ENCODE measurements at regions not wholly inside any gene's neighbourhood (a gene's known extent, or its start where the extent isn't known, plus 50 kb on each side); places are given as distances from the start of the nearest gene placed in this dataset.
"Not testable (repeated sequence)": the region's sequence is repeated elsewhere in the genome, so short reads cannot be mapped to it uniquely, and the experiment has no call there.

DNA sequence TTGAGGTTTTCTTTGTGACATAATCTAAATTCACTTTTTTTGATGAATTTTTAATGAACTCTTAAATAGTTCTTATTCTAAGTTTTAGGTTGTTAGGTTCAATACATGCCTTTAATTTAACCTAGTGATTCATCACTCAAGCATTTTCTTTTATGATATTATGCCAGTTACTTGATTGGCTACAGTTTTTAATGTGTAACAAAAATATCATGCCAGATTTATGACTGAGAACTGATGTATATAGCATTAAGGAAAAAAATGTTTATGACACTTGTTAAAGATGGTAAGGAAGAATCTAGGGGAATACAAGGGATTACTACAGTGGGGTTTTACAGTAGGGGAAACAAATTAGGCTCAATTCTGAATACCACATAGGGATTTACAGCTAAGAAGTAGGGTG is 103.1 kb downstream of the VGLL3 start:
- DNase-seq (no peak), ATAC-seq (no peak)
- ChIA-PET CTCF (no interaction called here), POLR2A (no interaction called here)
- no peak overlapping the region for H3K27ac ChIP-seq (ENCODE audit: low read depth, low read length)
- no peaks in the 10 kb centered on the region for H3K36me3 Mint-ChIP-seq
- H3K27me3 Mint-ChIP-seq: no peaks in the 10 kb centered on the region
- intact Hi-C loops (cut with micrococcal nuclease): no loop called here
- no peak overlapping the region for H3K27ac Mint-ChIP-seq
- no peak overlapping the region for H3K4me3 Mint-ChIP-seq
- H3K9me3 ChIP-seq (ENCODE audit: control insufficient read depth in 2 of 3, low read length in 3 of 3): no peaks in the 10 kb centered on the region
- H3K4me1 Mint-ChIP-seq: no peaks in the 10 kb centered on the region
- H3K36me3 ChIP-seq (ENCODE audit: control insufficient read depth in 2 of 3, insufficient read depth in 3 of 3, low read length in 3 of 3): no peaks in the 10 kb centered on the region
- no peaks in the 10 kb centered on the region for H3K27me3 ChIP-seq (ENCODE audit: control insufficient read depth in 2 of 2, insufficient read depth in 2 of 2, low read length in 2 of 2)
- H3K9me3 Mint-ChIP-seq: peaks cover 0 to 5% (median 0%) of the 10 kb centered on the region in 11 donors
- H3K4me3 ChIP-seq (ENCODE audit: low read length): no peak overlapping the region
- no peaks in the 10 kb centered on the region for H3K4me1 ChIP-seq (ENCODE audit: control insufficient read depth in 2 of 2, insufficient read depth in 2 of 2, low read length in 2 of 2)

DNA sequence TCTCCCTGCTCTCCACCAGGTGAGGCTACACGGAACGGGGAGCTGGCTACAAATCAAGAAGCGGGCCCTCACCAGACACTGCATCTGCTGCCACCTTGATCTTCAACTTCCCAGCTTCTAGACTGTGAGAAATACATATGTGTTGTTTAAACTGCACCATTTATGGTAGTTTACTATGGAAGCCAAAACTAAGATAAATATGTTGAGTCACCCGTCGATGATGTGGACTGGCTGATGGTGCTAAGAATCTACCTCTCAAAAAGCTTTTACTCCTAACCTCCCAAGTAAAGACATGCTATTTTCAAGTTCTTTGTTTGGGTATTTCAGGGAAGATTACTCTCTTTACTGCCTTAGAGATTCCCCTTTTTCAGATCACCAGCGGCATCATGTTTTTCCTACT is 110.9 kb downstream of the VGLL3 start:
- CTCF ChIA-PET: no interaction called here
- H3K36me3 ChIP-seq (ENCODE audit: control insufficient read depth in 2 of 3, insufficient read depth in 3 of 3, low read length in 3 of 3): no peaks in the 10 kb centered on the region
- H3K27me3 ChIP-seq (ENCODE audit: control insufficient read depth in 2 of 2, insufficient read depth in 2 of 2, low read length in 2 of 2): no peaks in the 10 kb centered on the region

DNA sequence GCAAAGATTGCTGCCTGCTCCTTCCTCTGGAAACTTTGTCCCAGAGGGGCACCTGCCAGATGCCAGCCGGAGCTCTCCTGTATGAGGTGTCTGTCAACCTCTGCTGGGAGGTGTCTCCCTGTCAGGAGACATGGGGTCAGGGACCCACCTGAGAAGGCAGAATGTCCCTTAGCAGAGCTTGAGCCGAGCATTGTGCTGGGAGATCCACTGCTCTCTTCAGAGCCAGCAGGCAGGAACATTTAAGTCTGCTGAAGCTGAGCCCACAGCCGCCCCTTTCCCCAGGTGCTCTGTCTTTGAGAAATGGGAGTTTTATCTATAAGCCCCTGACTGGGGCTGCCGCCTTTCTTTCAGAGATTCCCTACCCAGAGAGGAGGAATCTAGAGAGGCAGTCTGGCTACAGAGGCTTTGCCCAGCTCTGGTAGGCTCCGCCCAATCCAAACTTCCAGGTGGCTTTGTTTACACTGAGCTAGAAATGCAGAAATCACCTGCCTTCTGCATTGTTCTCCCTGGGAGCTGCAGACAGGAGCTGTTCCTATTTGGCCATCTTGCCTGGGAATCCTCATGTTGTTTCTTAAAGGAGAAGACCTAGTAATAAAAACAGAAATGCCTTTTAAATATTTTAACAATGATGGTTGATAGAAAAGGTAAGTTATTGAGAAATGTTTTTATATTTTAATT is 114.3 kb downstream of the VGLL3 start:
- H3K4me1 ChIP-seq (ENCODE audit: control insufficient read depth in 2 of 2, insufficient read depth in 2 of 2, low read length in 2 of 2); H3K27ac Mint-ChIP-seq; H3K27ac ChIP-seq (ENCODE audit: low read depth, low read length); DNase-seq; H3K36me3 Mint-ChIP-seq; H3K9me3 ChIP-seq (ENCODE audit: control insufficient read depth in 2 of 3, low read length in 3 of 3); H3K4me1 Mint-ChIP-seq; H3K27me3 ChIP-seq (ENCODE audit: control insufficient read depth in 2 of 2, insufficient read depth in 2 of 2, low read length in 2 of 2); intact Hi-C loops (cut with micrococcal nuclease); H3K27me3 Mint-ChIP-seq; H3K36me3 ChIP-seq (ENCODE audit: control insufficient read depth in 2 of 3, insufficient read depth in 3 of 3, low read length in 3 of 3); H3K4me3 ChIP-seq (ENCODE audit: low read length); ATAC-seq; POLR2A ChIA-PET; H3K4me3 Mint-ChIP-seq: not testable (repeated sequence)
- H3K9me3 Mint-ChIP-seq: peaks cover 0 to 14% (median 4%) of the 10 kb centered on the region in 11 donors
- CTCF ChIA-PET: interaction anchor here (0.6 kb wide), 1 partner anchor 116 kb away, joined by 3 read pairs; no protein-coding TSS in a partner anchor

More for the DNA sequence above, 110.9 kb downstream of the VGLL3 start:
- POLR2A ChIA-PET: no interaction called here
- Mint-ChIP-seq H3K27ac (no peak overlapping the region), H3K4me1 (no peaks in the 10 kb centered on the region), H3K4me3 (no peak overlapping the region), H3K27me3 (no peaks in the 10 kb centered on the region), H3K9me3 (peaks cover 0 to 8% (median 2%) of the 10 kb centered on the region in 11 donors), H3K36me3 (no peaks in the 10 kb centered on the region)
- DNase-seq (no peak), ATAC-seq (no peak)
- Histone ChIP-seq H3K4me1 (ENCODE audit: control insufficient read depth in 2 of 2, insufficient read depth in 2 of 2, low read length in 2 of 2) (no peaks in the 10 kb centered on the region), H3K27ac (ENCODE audit: low read depth, low read length) (no peak overlapping the region), H3K4me3 (ENCODE audit: low read length) (no peak overlapping the region), H3K9me3 (ENCODE audit: control insufficient read depth in 2 of 3, low read length in 3 of 3) (no peaks in the 10 kb centered on the region)
- intact Hi-C loops (cut with micrococcal nuclease): no loop called here

DNA sequence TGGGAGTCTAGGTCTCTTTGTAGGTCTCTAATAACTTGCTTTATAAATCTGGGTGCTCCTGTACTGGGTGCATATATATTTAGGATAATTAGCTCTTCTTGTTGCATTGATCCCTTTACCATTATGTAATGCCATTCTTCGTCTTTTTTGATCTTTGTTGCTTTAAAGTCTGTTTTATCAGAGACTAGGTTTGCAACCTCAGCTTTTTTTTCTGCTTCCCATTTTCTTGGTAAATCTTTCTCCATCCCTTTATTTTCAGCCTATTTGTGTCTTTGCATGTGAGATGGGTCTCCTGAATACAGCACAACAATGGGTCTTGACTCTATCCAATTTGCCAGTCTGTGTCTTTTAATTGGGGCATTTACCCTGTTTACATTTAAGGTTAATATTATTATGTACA is 116.2 kb downstream of the VGLL3 start:
- H3K27ac ChIP-seq (ENCODE audit: low read depth, low read length); H3K27me3 ChIP-seq (ENCODE audit: control insufficient read depth in 2 of 2, insufficient read depth in 2 of 2, low read length in 2 of 2); POLR2A ChIA-PET; intact Hi-C loops (cut with micrococcal nuclease); H3K4me3 ChIP-seq (ENCODE audit: low read length); H3K27me3 Mint-ChIP-seq; H3K9me3 ChIP-seq (ENCODE audit: control insufficient read depth in 2 of 3, low read length in 3 of 3); H3K27ac Mint-ChIP-seq; H3K4me1 Mint-ChIP-seq; ATAC-seq; H3K4me1 ChIP-seq (ENCODE audit: control insufficient read depth in 2 of 2, insufficient read depth in 2 of 2, low read length in 2 of 2); CTCF ChIA-PET; H3K4me3 Mint-ChIP-seq; DNase-seq; H3K36me3 ChIP-seq (ENCODE audit: control insufficient read depth in 2 of 3, insufficient read depth in 3 of 3, low read length in 3 of 3); H3K36me3 Mint-ChIP-seq: not testable (repeated sequence)
- H3K9me3 Mint-ChIP-seq: peaks cover 0 to 11% (median 4%) of the 10 kb centered on the region in 11 donors

DNA sequence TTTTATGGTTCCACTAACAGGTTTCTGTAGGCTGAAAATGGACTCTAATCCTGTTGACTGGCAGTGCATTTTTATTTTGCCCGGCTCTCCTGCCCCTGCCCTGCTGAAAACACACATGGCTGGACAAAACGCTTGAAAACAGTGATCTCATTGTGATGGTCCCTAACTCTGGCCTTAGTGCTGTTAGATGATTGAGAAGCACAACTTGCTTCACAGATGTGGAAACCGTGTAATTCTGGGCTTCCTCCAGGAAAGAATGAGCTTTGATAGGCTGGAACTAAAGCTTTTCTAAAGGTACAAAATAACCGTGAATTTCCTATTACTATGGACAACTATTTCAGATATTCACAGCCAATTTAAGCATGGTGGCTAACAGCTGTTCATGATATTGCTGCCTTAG is 121.4 kb downstream of the VGLL3 start:
- peaks cover 0 to 9% (median 4%) of the 10 kb centered on the region in 11 donors for H3K9me3 Mint-ChIP-seq
- CTCF ChIA-PET: no interaction called here

DNA sequence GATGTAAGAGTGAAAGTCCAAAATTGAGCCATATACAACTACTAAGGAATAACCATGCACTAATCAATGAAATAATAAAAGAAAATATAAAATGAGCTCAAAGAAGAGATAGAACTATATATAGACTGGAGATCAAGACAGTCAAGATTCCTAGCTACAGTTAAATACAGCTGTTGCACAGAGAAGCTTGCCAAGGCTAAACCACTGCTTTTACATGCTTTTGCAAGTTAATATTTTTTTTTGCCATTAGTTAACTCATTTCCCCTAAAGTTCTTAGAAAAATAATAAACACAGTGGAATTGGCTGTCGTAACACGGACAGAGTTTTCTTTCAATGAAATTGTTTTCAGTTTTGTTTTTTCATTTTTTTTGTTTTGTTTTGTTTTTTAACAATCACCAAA is 123.0 kb downstream of the VGLL3 start:
- Mint-ChIP-seq H3K27me3 (no peaks in the 10 kb centered on the region), H3K4me3 (no peak overlapping the region), H3K27ac (no peak overlapping the region), H3K9me3 (peaks cover 0 to 5% (median 2%) of the 10 kb centered on the region in 11 donors), H3K36me3 (no peaks in the 10 kb centered on the region), H3K4me1 (no peaks in the 10 kb centered on the region)
- Histone ChIP-seq H3K4me3 (ENCODE audit: low read length) (no peak overlapping the region), H3K27me3 (ENCODE audit: control insufficient read depth in 2 of 2, insufficient read depth in 2 of 2, low read length in 2 of 2) (no peaks in the 10 kb centered on the region), H3K27ac (ENCODE audit: low read depth, low read length) (no peak overlapping the region), H3K4me1 (ENCODE audit: control insufficient read depth in 2 of 2, insufficient read depth in 2 of 2, low read length in 2 of 2) (no peaks in the 10 kb centered on the region), H3K36me3 (ENCODE audit: control insufficient read depth in 2 of 3, insufficient read depth in 3 of 3, low read length in 3 of 3) (no peaks in the 10 kb centered on the region), H3K9me3 (ENCODE audit: control insufficient read depth in 2 of 3, low read length in 3 of 3) (no peaks in the 10 kb centered on the region)
- intact Hi-C loops (cut with micrococcal nuclease): no loop called here
- no peak for DNase-seq
- ATAC-seq: no peak
- ChIA-PET POLR2A (no interaction called here), CTCF (no interaction called here)

More for the DNA sequence above, 121.4 kb downstream of the VGLL3 start:
- no peaks in the 10 kb centered on the region for H3K4me1 ChIP-seq (ENCODE audit: control insufficient read depth in 2 of 2, insufficient read depth in 2 of 2, low read length in 2 of 2)
- no peak overlapping the region for H3K27ac Mint-ChIP-seq
- no peaks in the 10 kb centered on the region for H3K4me1 Mint-ChIP-seq
- no peak for ATAC-seq
- no peaks in the 10 kb centered on the region for H3K27me3 ChIP-seq (ENCODE audit: control insufficient read depth in 2 of 2, insufficient read depth in 2 of 2, low read length in 2 of 2)
- H3K4me3 ChIP-seq (ENCODE audit: low read length): no peak overlapping the region
- H3K4me3 Mint-ChIP-seq: no peak overlapping the region
- H3K9me3 ChIP-seq (ENCODE audit: control insufficient read depth in 2 of 3, low read length in 3 of 3): no peaks in the 10 kb centered on the region
- intact Hi-C loops (cut with micrococcal nuclease): no loop called here
- H3K36me3 Mint-ChIP-seq: peaks cover 0 to 6% (median 0%) of the 10 kb centered on the region in 5 donors
- no peaks in the 10 kb centered on the region for H3K27me3 Mint-ChIP-seq
- no peak for DNase-seq
- POLR2A ChIA-PET: no interaction called here
- no peaks in the 10 kb centered on the region for H3K36me3 ChIP-seq (ENCODE audit: control insufficient read depth in 2 of 3, insufficient read depth in 3 of 3, low read length in 3 of 3)
- H3K27ac ChIP-seq (ENCODE audit: low read depth, low read length): no peak overlapping the region

DNA sequence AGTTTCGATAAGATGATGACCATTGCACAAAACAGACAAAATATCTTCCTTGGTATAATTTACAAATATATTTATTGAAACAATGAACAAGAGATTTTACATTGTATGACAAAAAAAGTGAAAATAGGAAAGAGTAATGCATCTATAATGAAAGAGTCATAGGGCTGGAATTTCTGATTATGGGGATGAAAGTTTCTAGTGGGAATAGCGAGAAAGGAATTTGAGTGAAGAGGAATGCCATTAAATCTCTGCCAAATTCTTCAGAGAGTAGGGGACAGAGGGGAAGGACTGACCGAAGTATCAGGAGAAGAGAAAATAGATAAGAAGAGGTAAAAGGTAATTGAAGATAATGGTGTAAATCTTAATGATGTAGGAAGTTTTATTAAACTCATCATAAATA is 125.4 kb downstream of the VGLL3 start:
- Mint-ChIP-seq H3K4me1 (no peaks in the 10 kb centered on the region), H3K36me3 (no peaks in the 10 kb centered on the region), H3K27ac (no peak overlapping the region), H3K4me3 (no peak overlapping the region), H3K9me3 (peaks cover 0 to 8% (median 4%) of the 10 kb centered on the region in 11 donors), H3K27me3 (no peaks in the 10 kb centered on the region)
- DNase-seq (no peak), ATAC-seq (no peak)
- Histone ChIP-seq H3K4me3 (ENCODE audit: low read length) (no peak overlapping the region), H3K4me1 (ENCODE audit: control insufficient read depth in 2 of 2, insufficient read depth in 2 of 2, low read length in 2 of 2) (no peaks in the 10 kb centered on the region), H3K27ac (ENCODE audit: low read depth, low read length) (no peak overlapping the region), H3K36me3 (ENCODE audit: control insufficient read depth in 2 of 3, insufficient read depth in 3 of 3, low read length in 3 of 3) (no peaks in the 10 kb centered on the region), H3K9me3 (ENCODE audit: control insufficient read depth in 2 of 3, low read length in 3 of 3) (no peaks in the 10 kb centered on the region), H3K27me3 (ENCODE audit: control insufficient read depth in 2 of 2, insufficient read depth in 2 of 2, low read length in 2 of 2) (no peaks in the 10 kb centered on the region)
- POLR2A ChIA-PET: no interaction called here
- intact Hi-C loops (cut with micrococcal nuclease): no loop called here
- CTCF ChIA-PET: no interaction called here
